ENCODE measurements at regions not wholly inside any gene's neighbourhood (a gene's known extent, or its start where the extent isn't known, plus 50 kb on each side); places are given as distances from the start of the nearest gene placed in this dataset.

GRCh38 chr2:100653449-100654035, 90.7 kb downstream of the PDCL3 start:
- Histone ChIP-seq H3K4me1 (ENCODE audit: low read length) (no peaks in the 10 kb centered on the region), H3K4me2 (ENCODE audit: low read depth, low read length, poor library complexity, severe bottlenecking) (no peak overlapping the region), H3K9me2 (replicated peaks; ENCODE audit: insufficient read depth, low read length) (no peaks in the 10 kb centered on the region), H3K27ac (ENCODE audit: low read length) (no peak overlapping the region), H3K9me3 (ENCODE audit: low read length) (no peaks in the 10 kb centered on the region), H3K9ac (ENCODE audit: low read length) (no peak overlapping the region), H3K79me2 (ENCODE audit: low read length) (no peaks in the 10 kb centered on the region), H3K36me3 (ENCODE audit: insufficient read depth, low read length) (no peaks in the 10 kb centered on the region), H4K20me1 (ENCODE audit: insufficient read depth, low read depth, low read length) (no peaks in the 10 kb centered on the region), H3K4me3 (ENCODE audit: low read length) (no peak overlapping the region), H3K27me3 (ENCODE audit: low read length) (no peaks in the 10 kb centered on the region), H2AFZ (ENCODE audit: low read length) (no peak overlapping the region)
- DNase-seq = no peak

DNA sequence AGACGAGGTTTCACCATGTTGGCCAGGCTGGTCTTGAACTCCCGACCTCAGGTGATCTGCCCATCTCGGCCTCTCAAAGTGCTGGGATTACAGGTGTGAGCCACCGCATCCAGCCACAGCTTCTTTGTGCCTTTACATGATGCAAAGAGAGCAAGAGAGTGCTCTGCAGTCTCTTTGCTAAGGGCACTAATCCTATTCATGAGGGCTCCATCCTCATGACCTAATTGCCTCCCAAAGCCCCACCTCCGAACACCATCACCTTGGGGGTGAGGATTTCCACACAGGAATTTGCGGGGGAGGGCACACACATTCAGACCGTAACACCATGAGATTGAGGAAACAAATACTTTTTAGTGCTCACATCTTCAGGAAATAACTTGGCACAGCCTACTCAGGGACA, 91.8 kb downstream of the PDCL3 start:
- Histone ChIP-seq H3K9me3 (ENCODE audit: low read length) (no peaks in the 10 kb centered on the region), H3K36me3 (ENCODE audit: insufficient read depth, low read length) (no peaks in the 10 kb centered on the region), H3K4me2 (ENCODE audit: low read depth, low read length, poor library complexity, severe bottlenecking) (no peak overlapping the region), H3K9ac (ENCODE audit: low read length) (no peak overlapping the region), H3K27me3 (ENCODE audit: low read length) (no peaks in the 10 kb centered on the region), H3K79me2 (ENCODE audit: low read length) (no peaks in the 10 kb centered on the region), H3K9me2 (replicated peaks; ENCODE audit: insufficient read depth, low read length) (no peaks in the 10 kb centered on the region), H4K20me1 (ENCODE audit: insufficient read depth, low read depth, low read length) (no peaks in the 10 kb centered on the region), H2AFZ (ENCODE audit: low read length) (no peak overlapping the region), H3K27ac (ENCODE audit: low read length) (no peak overlapping the region), H3K4me3 (ENCODE audit: low read length) (no peak overlapping the region), H3K4me1 (ENCODE audit: low read length) (no peaks in the 10 kb centered on the region)
- DNase-seq = no peak

DNA sequence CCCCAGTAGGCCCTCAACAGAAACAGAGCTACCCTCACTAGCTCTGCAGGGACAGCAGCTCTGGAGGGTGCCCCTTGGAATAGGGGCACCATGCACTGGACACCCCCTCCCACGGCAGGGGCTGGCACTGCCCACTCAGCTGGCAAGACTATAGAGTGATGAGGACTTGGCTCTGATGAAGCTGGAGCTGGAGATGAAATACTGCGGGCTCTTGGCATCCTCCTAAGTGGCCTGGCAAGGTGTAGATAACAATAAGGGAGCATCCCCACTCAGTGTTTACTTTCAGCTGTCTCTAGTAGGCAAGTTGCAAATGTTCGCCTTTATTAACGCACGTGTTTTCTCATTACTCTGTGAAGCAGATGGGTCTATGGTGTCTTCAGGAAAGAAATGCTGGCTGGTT, 92.7 kb downstream of the PDCL3 start:
- Histone ChIP-seq H3K4me2 (ENCODE audit: low read depth, low read length, poor library complexity, severe bottlenecking) (no peak overlapping the region), H3K36me3 (ENCODE audit: insufficient read depth, low read length) (no peaks in the 10 kb centered on the region), H3K4me3 (ENCODE audit: low read length) (no peak overlapping the region), H3K27me3 (ENCODE audit: low read length) (no peaks in the 10 kb centered on the region), H3K4me1 (ENCODE audit: low read length) (no peaks in the 10 kb centered on the region), H3K9ac (ENCODE audit: low read length) (no peak overlapping the region), H2AFZ (ENCODE audit: low read length) (no peak overlapping the region), H4K20me1 (ENCODE audit: insufficient read depth, low read depth, low read length) (no peaks in the 10 kb centered on the region), H3K27ac (ENCODE audit: low read length) (no peak overlapping the region), H3K79me2 (ENCODE audit: low read length) (no peaks in the 10 kb centered on the region), H3K9me3 (ENCODE audit: low read length) (no peaks in the 10 kb centered on the region), H3K9me2 (replicated peaks; ENCODE audit: insufficient read depth, low read length) (no peaks in the 10 kb centered on the region)
- DNase-seq = no peak

DNA sequence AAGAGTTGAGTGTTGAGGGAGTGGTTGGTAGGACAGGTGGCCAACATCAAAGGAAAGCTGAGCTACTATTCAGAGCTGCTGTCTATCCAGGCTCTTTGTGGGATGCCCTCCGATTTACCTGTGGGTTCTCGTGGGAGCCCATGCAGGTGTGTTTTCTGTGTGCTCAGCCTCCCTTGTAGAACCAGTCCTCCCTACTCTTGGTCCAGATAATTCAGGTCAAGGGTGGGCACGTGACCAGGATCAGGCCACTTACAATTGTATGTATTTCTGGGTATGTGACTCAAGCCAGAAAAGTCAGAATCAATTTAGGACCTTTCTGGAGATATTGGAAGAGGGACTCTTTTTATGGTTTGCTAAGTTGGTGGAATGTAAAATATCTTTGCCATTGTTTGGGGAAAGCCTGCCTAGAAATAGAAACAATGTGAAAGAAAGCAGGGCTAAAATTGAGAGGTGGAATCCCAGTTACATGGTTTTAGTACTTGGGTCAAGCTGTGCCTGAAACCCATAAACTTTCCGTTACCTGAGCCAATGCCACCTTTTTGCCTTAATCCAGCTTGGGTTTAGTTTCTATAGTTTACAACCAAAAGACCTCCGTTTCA, 93.2 kb downstream of the PDCL3 start:
- Histone ChIP-seq H2AFZ (ENCODE audit: low read length) (no peak overlapping the region), H3K9me3 (ENCODE audit: low read length) (no peaks in the 10 kb centered on the region), H4K20me1 (ENCODE audit: insufficient read depth, low read depth, low read length) (no peaks in the 10 kb centered on the region), H3K9ac (ENCODE audit: low read length) (no peak overlapping the region), H3K9me2 (replicated peaks; ENCODE audit: insufficient read depth, low read length) (no peaks in the 10 kb centered on the region), H3K79me2 (ENCODE audit: low read length) (no peaks in the 10 kb centered on the region), H3K27ac (ENCODE audit: low read length) (no peak overlapping the region), H3K4me2 (ENCODE audit: low read depth, low read length, poor library complexity, severe bottlenecking) (no peak overlapping the region), H3K4me3 (ENCODE audit: low read length) (no peak overlapping the region), H3K27me3 (ENCODE audit: low read length) (no peaks in the 10 kb centered on the region), H3K4me1 (ENCODE audit: low read length) (no peaks in the 10 kb centered on the region), H3K36me3 (ENCODE audit: insufficient read depth, low read length) (no peaks in the 10 kb centered on the region)
- DNase-seq = no peak

- Histone ChIP-seq H2AFZ (ENCODE audit: low read length) (no peak overlapping the region), H3K9me3 (ENCODE audit: low read length) (no peaks in the 10 kb centered on the region), H4K20me1 (ENCODE audit: insufficient read depth, low read depth, low read length) (no peaks in the 10 kb centered on the region), H3K27ac (ENCODE audit: low read length) (no peak overlapping the region), H3K9me2 (replicated peaks; ENCODE audit: insufficient read depth, low read length) (no peaks in the 10 kb centered on the region), H3K4me1 (ENCODE audit: low read length) (no peaks in the 10 kb centered on the region), H3K9ac (ENCODE audit: low read length) (no peak overlapping the region), H3K79me2 (ENCODE audit: low read length) (no peaks in the 10 kb centered on the region), H3K4me3 (ENCODE audit: low read length) (no peak overlapping the region), H3K36me3 (ENCODE audit: insufficient read depth, low read length) (no peaks in the 10 kb centered on the region), H3K27me3 (ENCODE audit: low read length) (no peaks in the 10 kb centered on the region), H3K4me2 (ENCODE audit: low read depth, low read length, poor library complexity, severe bottlenecking) (no peak overlapping the region)
- no peak for DNase-seq
Observed at GRCh38 chr2:100658017-100658416, 95.2 kb downstream of the PDCL3 start.

GRCh38 chr2:100660851-100661584, 98.2 kb downstream of the PDCL3 start:
- Histone ChIP-seq H4K20me1 (ENCODE audit: insufficient read depth, low read depth, low read length) (no peaks in the 10 kb centered on the region), H3K9me3 (ENCODE audit: low read length) (no peaks in the 10 kb centered on the region), H3K4me3 (ENCODE audit: low read length) (no peak overlapping the region), H3K9me2 (replicated peaks; ENCODE audit: insufficient read depth, low read length) (no peaks in the 10 kb centered on the region), H2AFZ (ENCODE audit: low read length) (no peak overlapping the region), H3K27ac (ENCODE audit: low read length) (no peak overlapping the region), H3K79me2 (ENCODE audit: low read length) (no peaks in the 10 kb centered on the region), H3K9ac (ENCODE audit: low read length) (no peak overlapping the region), H3K4me2 (ENCODE audit: low read depth, low read length, poor library complexity, severe bottlenecking) (no peak overlapping the region), H3K4me1 (ENCODE audit: low read length) (no peaks in the 10 kb centered on the region), H3K27me3 (ENCODE audit: low read length) (no peaks in the 10 kb centered on the region), H3K36me3 (ENCODE audit: insufficient read depth, low read length) (no peaks in the 10 kb centered on the region)
- no peak for DNase-seq

- no peak overlapping the region for H2AFZ ChIP-seq (ENCODE audit: low read length)
- H3K79me2 ChIP-seq (ENCODE audit: low read length) = no peaks in the 10 kb centered on the region
- DNase-seq = no peak
- H3K36me3 ChIP-seq (ENCODE audit: insufficient read depth, low read length) = no peaks in the 10 kb centered on the region
- H4K20me1 ChIP-seq (ENCODE audit: insufficient read depth, low read depth, low read length) = no peaks in the 10 kb centered on the region
- no peaks in the 10 kb centered on the region for H3K9me3 ChIP-seq (ENCODE audit: low read length)
- no peak overlapping the region for H3K27ac ChIP-seq (ENCODE audit: low read length)
- no peaks in the 10 kb centered on the region for H3K9me2 ChIP-seq (replicated peaks; ENCODE audit: insufficient read depth, low read length)
- no peaks in the 10 kb centered on the region for H3K27me3 ChIP-seq (ENCODE audit: low read length)
- no peaks in the 10 kb centered on the region for H3K4me1 ChIP-seq (ENCODE audit: low read length)
- no peak overlapping the region for H3K4me3 ChIP-seq (ENCODE audit: low read length)
- no peak overlapping the region for H3K9ac ChIP-seq (ENCODE audit: low read length)
- H3K4me2 ChIP-seq (ENCODE audit: low read depth, low read length, poor library complexity, severe bottlenecking) = no peak overlapping the region
Observed at GRCh38 chr2:100662866-100663265, 100.1 kb downstream of the PDCL3 start.

GRCh38 chr2:100664021-100664755, 101.4 kb downstream of the PDCL3 start:
- Histone ChIP-seq H3K79me2 (ENCODE audit: low read length) (no peaks in the 10 kb centered on the region), H3K9me2 (replicated peaks; ENCODE audit: insufficient read depth, low read length) (no peaks in the 10 kb centered on the region), H2AFZ (ENCODE audit: low read length) (no peak overlapping the region), H3K4me3 (ENCODE audit: low read length) (no peak overlapping the region), H3K27ac (ENCODE audit: low read length) (no peak overlapping the region), H3K4me2 (ENCODE audit: low read depth, low read length, poor library complexity, severe bottlenecking) (no peak overlapping the region), H3K27me3 (ENCODE audit: low read length) (no peaks in the 10 kb centered on the region), H4K20me1 (ENCODE audit: insufficient read depth, low read depth, low read length) (no peaks in the 10 kb centered on the region), H3K9ac (ENCODE audit: low read length) (no peak overlapping the region), H3K36me3 (ENCODE audit: insufficient read depth, low read length) (no peaks in the 10 kb centered on the region), H3K4me1 (ENCODE audit: low read length) (no peaks in the 10 kb centered on the region), H3K9me3 (ENCODE audit: low read length) (no peaks in the 10 kb centered on the region)
- DNase-seq = no peak
